Left renal pelvis (tissue), 4 donors: ENCODE measurements at regions not wholly inside any gene's neighbourhood (a gene's known extent, or its start where the extent isn't known, plus 50 kb on each side); places are given as distances from the start of the nearest gene placed in this dataset.

Experiments
- DNase-seq, 4 donors: peaks; one replicate each; pipeline ENCODE4 v3.0.0-alpha.2; 2013; ENCODE audit warnings: low read depth in 4 of 4, low spot score in 3 of 4

- no peak for DNase-seq
Measured at GRCh38 chr6:146865756-146866379, 267.1 kb downstream of the ADGB start.

GRCh38 chr6:146866731-146867414 is 268.1 kb downstream of the ADGB start:
- DNase-seq = no peak

GRCh38 chr6:146868671-146869209 is 270.0 kb downstream of the ADGB start:
- no peak for DNase-seq

- no peak for DNase-seq
Measured at GRCh38 chr6:146870760-146871159, 272.0 kb downstream of the ADGB start.

GRCh38 chr6:146871611-146872425 is 273.0 kb downstream of the ADGB start:
- no peak for DNase-seq

- DNase-seq = no peak
Measured at GRCh38 chr6:146872426-146872785, 273.6 kb downstream of the ADGB start.

GRCh38 chr6:146874278-146875018 is 275.7 kb downstream of the ADGB start:
- DNase-seq = no peak

- DNase-seq = no peak
Measured at GRCh38 chr6:146875927-146876270, 277.1 kb downstream of the ADGB start.

GRCh38 chr6:146876271-146877151 is 277.7 kb downstream of the ADGB start:
- DNase-seq = no peak

- no peak for DNase-seq
Measured at GRCh38 chr6:146878168-146878951, 279.6 kb downstream of the ADGB start.

GRCh38 chr6:146878952-146879340 is 280.2 kb downstream of the ADGB start:
- DNase-seq = no peak

- DNase-seq = no peak
Measured at GRCh38 chr6:146879406-146880117, 280.8 kb downstream of the ADGB start.

GRCh38 chr6:146881228-146882181 is 282.7 kb downstream of the ADGB start:
- no peak for DNase-seq

GRCh38 chr6:146883640-146884531 is 285.1 kb downstream of the ADGB start:
- DNase-seq = no peak

GRCh38 chr6:146884728-146885127 is 286.0 kb downstream of the ADGB start:
- DNase-seq = no peak

- no peak for DNase-seq
Measured at GRCh38 chr6:146885708-146886457, 287.1 kb downstream of the ADGB start.
